ENCODE measurements at regions not wholly inside any gene's neighbourhood (a gene's known extent, or its start where the extent isn't known, plus 50 kb on each side); places are given as distances from the start of the nearest gene placed in this dataset.
"Not testable (repeated sequence)": the region's sequence is repeated elsewhere in the genome, so short reads cannot be mapped to it uniquely, and the experiment has no call there.

- peaks cover 12% of the 10 kb centered on the region for H3K27me3 Mint-ChIP-seq (ENCODE audit: low read depth)
- H3K9me3 Mint-ChIP-seq; H3K4me3 Mint-ChIP-seq; H3K27ac Mint-ChIP-seq; H3K4me1 Mint-ChIP-seq (ENCODE audit: low read depth); DNase-seq (ENCODE audit: low spot score); H3K36me3 Mint-ChIP-seq (ENCODE audit: low read depth): not testable (repeated sequence)
These were observed 170.6 kb downstream of the POTEB3 start for GRCh38 chr15:21269673-21270072.

- no peak overlapping the region for H3K27ac Mint-ChIP-seq
- peaks cover 12% of the 10 kb centered on the region for H3K27me3 Mint-ChIP-seq (ENCODE audit: low read depth)
- DNase-seq (ENCODE audit: low spot score), result no peak
- H3K9me3 Mint-ChIP-seq, result no peaks in the 10 kb centered on the region
- peaks cover 3% of the 10 kb centered on the region for H3K4me1 Mint-ChIP-seq (ENCODE audit: low read depth)
- no peak overlapping the region for H3K4me3 Mint-ChIP-seq
- no peaks in the 10 kb centered on the region for H3K36me3 Mint-ChIP-seq (ENCODE audit: low read depth)
These were observed 171.2 kb downstream of the POTEB3 start for GRCh38 chr15:21269121-21269520.

- Mint-ChIP-seq H3K36me3 (ENCODE audit: low read depth) (no peaks in the 10 kb centered on the region), H3K27me3 (ENCODE audit: low read depth) (peaks cover 12% of the 10 kb centered on the region), H3K27ac (no peak overlapping the region), H3K9me3 (no peaks in the 10 kb centered on the region), H3K4me1 (ENCODE audit: low read depth) (peaks cover 3% of the 10 kb centered on the region), H3K4me3 (no peak overlapping the region)
- DNase-seq (ENCODE audit: low spot score), result no peak
These were observed 171.8 kb downstream of the POTEB3 start for GRCh38 chr15:21268436-21268940.

GRCh38 chr15:21267671-21268395 lies 172.5 kb downstream of the POTEB3 start:
- DNase-seq (ENCODE audit: low spot score), result no peak
- Mint-ChIP-seq H3K4me1 (ENCODE audit: low read depth) (peaks cover 3% of the 10 kb centered on the region), H3K27me3 (ENCODE audit: low read depth) (peaks cover 12% of the 10 kb centered on the region), H3K4me3 (no peak overlapping the region), H3K36me3 (ENCODE audit: low read depth) (no peaks in the 10 kb centered on the region), H3K9me3 (no peaks in the 10 kb centered on the region), H3K27ac (no peak overlapping the region)

GRCh38 chr15:21267226-21267625 lies 173.1 kb downstream of the POTEB3 start:
- H3K9me3 Mint-ChIP-seq, result no peaks in the 10 kb centered on the region

DNA sequence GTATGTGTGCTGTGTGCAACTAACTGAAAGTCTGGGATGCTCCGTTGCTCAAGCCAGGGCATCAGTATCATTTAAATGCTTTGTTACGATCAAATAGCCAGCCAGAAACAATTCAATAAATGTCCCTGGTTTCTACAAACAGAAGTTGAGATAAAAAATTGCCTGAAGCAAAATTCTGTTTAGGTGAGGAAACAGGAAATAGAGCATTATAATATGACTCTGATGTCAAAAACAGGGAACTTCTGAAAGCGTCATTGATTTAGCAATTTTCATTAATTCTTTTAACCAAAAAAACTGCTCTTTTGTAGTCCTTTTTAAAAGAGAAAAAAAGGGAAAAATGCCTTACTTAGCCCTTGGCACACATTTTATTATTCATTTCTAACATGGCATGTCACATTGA lies 174.7 kb downstream of the POTEB3 start:
- not testable (repeated sequence) for H3K27me3 Mint-ChIP-seq (ENCODE audit: low read depth); H3K36me3 Mint-ChIP-seq (ENCODE audit: low read depth); H3K9me3 Mint-ChIP-seq; H3K4me3 Mint-ChIP-seq; H3K4me1 Mint-ChIP-seq (ENCODE audit: low read depth); DNase-seq (ENCODE audit: low spot score); H3K27ac Mint-ChIP-seq

More at GRCh38 chr15:21267226-21267625, 173.1 kb downstream of the POTEB3 start:
- Mint-ChIP-seq H3K4me1 (ENCODE audit: low read depth) (peaks cover 3% of the 10 kb centered on the region), H3K36me3 (ENCODE audit: low read depth) (no peaks in the 10 kb centered on the region), H3K27me3 (ENCODE audit: low read depth) (peaks cover 8% of the 10 kb centered on the region), H3K4me3 (no peak overlapping the region), H3K27ac (no peak overlapping the region)
- no peak for DNase-seq (ENCODE audit: low spot score)

DNA sequence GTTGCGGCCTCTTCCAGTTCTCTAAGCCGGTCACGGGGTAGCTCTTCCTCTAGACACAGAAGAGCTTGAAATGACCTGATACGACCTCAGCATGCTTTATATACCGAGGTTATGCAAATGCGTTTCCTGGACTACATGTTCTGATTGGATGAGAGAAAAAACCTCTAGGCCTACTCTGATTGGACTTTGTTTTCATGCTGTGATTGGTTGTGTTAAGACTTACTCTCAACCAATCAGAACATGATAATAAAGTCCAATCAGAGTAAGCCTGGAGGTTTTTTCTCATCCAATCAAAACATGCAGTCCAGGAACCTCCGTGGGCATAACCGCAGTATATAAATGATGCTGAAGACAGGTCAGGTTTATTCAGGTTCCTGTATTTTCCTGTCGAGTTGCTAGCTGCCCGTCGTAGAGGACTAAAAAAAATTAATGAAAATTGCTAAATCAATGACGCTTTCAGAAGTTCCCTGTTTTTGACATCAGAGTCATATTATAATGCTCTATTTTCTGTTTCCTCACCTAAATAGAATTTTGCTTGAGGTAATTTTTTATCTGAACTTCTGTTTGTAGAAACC lies 177.4 kb downstream of the POTEB3 start:
- H3K36me3 Mint-ChIP-seq (ENCODE audit: low read depth), result no peaks in the 10 kb centered on the region
- peaks cover 3% of the 10 kb centered on the region for H3K27me3 Mint-ChIP-seq (ENCODE audit: low read depth)
- no peak for DNase-seq (ENCODE audit: low spot score)
- H3K4me1 Mint-ChIP-seq (ENCODE audit: low read depth), result no peaks in the 10 kb centered on the region
- no peaks in the 10 kb centered on the region for H3K9me3 Mint-ChIP-seq
- H3K27ac Mint-ChIP-seq, result no peak overlapping the region
- H3K4me3 Mint-ChIP-seq, result no peak overlapping the region

DNA sequence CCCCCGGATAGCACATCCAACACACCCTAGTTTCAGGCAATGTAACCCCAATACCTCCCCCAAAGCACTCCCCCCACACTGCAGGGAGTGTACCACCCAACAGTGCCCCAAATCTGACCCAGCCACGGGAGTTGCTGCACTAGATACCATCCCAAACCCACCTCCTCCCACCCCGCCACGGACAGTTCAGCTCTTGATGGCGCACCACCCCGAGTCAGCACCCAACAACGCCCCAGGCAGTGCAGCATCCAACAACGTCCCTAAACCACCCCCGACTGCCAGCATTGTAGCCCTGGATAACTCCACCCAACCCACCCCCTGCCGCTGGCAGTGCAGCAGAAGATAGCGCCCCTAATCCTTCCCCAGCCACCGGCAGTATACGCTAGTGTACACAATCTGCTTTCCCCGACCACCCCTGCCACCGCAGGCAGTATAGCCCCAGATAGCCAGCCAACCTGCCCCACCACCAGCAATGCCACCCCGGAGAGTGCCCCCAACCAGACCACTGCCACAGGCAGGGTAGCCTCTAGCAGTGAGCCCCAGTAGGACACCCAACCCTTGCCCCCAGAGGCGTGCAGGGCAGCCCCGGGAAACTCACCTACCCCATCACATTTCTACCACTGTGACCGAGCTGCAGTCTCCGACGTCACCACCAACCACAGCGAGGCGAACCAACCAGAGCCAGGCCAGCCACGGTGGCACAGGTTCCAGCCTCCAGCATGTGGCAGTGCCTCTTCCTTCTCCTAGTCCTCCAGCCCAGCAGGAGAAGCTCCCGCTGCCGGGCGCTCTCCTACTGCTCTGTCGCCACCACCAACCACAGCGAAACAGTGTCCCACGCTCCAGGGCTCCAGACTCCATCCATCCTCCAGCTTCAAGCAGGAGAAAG lies 178.1 kb downstream of the POTEB3 start:
- Mint-ChIP-seq H3K27ac (no peak overlapping the region), H3K4me3 (no peak overlapping the region), H3K9me3 (no peaks in the 10 kb centered on the region), H3K27me3 (ENCODE audit: low read depth) (peaks cover 3% of the 10 kb centered on the region), H3K36me3 (ENCODE audit: low read depth) (no peaks in the 10 kb centered on the region), H3K4me1 (ENCODE audit: low read depth) (no peaks in the 10 kb centered on the region)
- no peak for DNase-seq (ENCODE audit: low spot score)

DNA sequence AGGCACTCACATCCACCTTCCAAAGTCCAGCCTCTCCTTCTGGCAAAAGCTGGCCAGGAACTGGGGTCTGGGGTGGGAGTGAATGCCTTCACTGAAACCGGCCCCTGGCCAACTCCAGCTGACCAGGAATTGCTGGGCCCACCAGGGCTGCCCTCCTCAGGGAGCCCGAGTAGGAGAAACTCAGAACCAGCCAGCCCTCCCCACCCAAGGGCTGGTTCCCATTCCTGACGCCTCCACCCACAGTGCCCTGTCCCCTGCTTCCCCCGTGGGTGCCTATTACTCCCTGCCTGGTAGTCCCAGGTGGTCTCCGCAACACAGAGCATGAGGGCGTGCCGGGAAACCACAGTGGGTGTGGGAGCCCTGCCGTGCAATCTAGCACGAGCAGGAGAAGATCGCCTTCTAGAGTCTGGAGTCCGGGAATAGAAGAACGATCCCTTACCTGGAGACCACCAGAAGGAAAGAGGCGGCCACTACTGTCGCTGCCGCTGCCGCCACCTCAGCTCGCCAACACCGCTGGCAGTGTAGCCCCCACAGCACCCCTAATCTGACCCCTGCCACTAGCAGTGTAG lies 178.8 kb downstream of the POTEB3 start:
- Mint-ChIP-seq H3K27me3 (ENCODE audit: low read depth) (no peaks in the 10 kb centered on the region), H3K36me3 (ENCODE audit: low read depth) (no peaks in the 10 kb centered on the region), H3K4me1 (ENCODE audit: low read depth) (no peaks in the 10 kb centered on the region), H3K4me3 (no peak overlapping the region), H3K27ac (no peak overlapping the region), H3K9me3 (no peaks in the 10 kb centered on the region)
- DNase-seq (ENCODE audit: low spot score), result no peak

GRCh38 chr15:21260966-21261395 lies 179.3 kb downstream of the POTEB3 start:
- no peak overlapping the region for H3K27ac Mint-ChIP-seq
- no peaks in the 10 kb centered on the region for H3K36me3 Mint-ChIP-seq (ENCODE audit: low read depth)
- no peak for DNase-seq (ENCODE audit: low spot score)
- no peaks in the 10 kb centered on the region for H3K27me3 Mint-ChIP-seq (ENCODE audit: low read depth)
- no peaks in the 10 kb centered on the region for H3K4me1 Mint-ChIP-seq (ENCODE audit: low read depth)
- H3K4me3 Mint-ChIP-seq, result no peak overlapping the region
- no peaks in the 10 kb centered on the region for H3K9me3 Mint-ChIP-seq

GRCh38 chr15:21258635-21259034 lies 181.7 kb downstream of the POTEB3 start:
- not testable (repeated sequence) for H3K4me1 Mint-ChIP-seq (ENCODE audit: low read depth); H3K27me3 Mint-ChIP-seq (ENCODE audit: low read depth); H3K36me3 Mint-ChIP-seq (ENCODE audit: low read depth); H3K27ac Mint-ChIP-seq; H3K4me3 Mint-ChIP-seq; DNase-seq (ENCODE audit: low spot score); H3K9me3 Mint-ChIP-seq

DNA sequence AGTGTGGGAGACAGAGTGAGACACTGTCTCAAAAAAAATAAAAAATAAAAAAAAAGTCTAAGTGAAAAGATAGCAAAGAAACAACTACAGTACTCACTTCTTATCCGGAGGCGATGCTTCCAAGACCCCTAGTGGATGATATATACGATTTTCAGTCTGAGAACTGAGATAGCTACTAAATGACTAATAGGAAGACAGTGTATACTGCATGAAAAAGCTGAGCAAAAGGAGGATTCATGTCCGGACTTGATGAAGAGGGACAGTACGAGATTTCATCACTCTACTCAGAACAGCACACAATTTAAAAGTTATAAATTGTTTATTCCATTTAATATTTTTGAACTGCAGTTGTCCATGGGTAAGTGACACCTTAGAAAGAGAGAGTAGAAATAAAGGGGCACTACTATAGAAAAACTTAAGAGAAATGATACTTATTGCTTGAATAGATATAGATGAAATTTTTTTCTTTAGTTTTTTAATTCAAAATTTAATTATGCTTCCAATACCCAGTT lies 190.7 kb downstream of the POTEB3 start:
- H3K4me1 Mint-ChIP-seq (ENCODE audit: low read depth); DNase-seq (ENCODE audit: low spot score); H3K9me3 Mint-ChIP-seq; H3K27me3 Mint-ChIP-seq (ENCODE audit: low read depth); H3K27ac Mint-ChIP-seq; H3K36me3 Mint-ChIP-seq (ENCODE audit: low read depth); H3K4me3 Mint-ChIP-seq: not testable (repeated sequence)
